Stimulated activated naive B cell treated with anti-CD40 and anti-IgM and Interleukin-4, amounts not matched to agents 10 μg/mL and 1 μg/mL and 100 μg/mL, for 72 hours (primary cell): ENCODE measurements at regions not wholly inside any gene's neighbourhood (a gene's known extent, or its start where the extent isn't known, plus 50 kb on each side); places are given as distances from the start of the nearest gene placed in this dataset.

ENCODE experiments used
- ATAC-seq, 2 donors: fragments of 150-1000 bp; cut with Tn5 transposase; replicated peaks; 2 replicates each; pipeline ENCODE4 v1.10.0; 2021; ENCODE audit warnings: moderate library complexity in 1 of 2
- DNase-seq: peaks from one replicate; pipeline ENCODE4 v3.0.0; 2021
- H3K27ac Mint-ChIP-seq: one replicate; pipeline ENCODE4 v1.8.0; 2022; ENCODE audit warnings: mild to moderate bottlenecking, mixed read lengths
- H3K27me3 Mint-ChIP-seq, 2 donors: one replicate each; pipeline ENCODE4 v1.8.0; 2022; ENCODE audit warnings: mixed read lengths in 2 of 2
- H3K36me3 Mint-ChIP-seq, 2 donors: one replicate each; pipeline ENCODE4 v1.8.0; 2022; ENCODE audit warnings: mixed read lengths in 2 of 2, mild to moderate bottlenecking in 1 of 2
- H3K4me1 Mint-ChIP-seq, 2 donors: one replicate each; pipeline ENCODE4 v1.8.0; 2022; ENCODE audit warnings: mixed read lengths in 2 of 2, mild to moderate bottlenecking in 1 of 2
- H3K4me3 Mint-ChIP-seq, 2 donors: one replicate each; pipeline ENCODE4 v1.8.0; 2022; ENCODE audit warnings: mild to moderate bottlenecking in 2 of 2, mixed read lengths in 2 of 2, moderate library complexity in 1 of 2
- H3K9me3 Mint-ChIP-seq, 2 donors: one replicate each; pipeline ENCODE4 v1.8.0; 2022; ENCODE audit warnings: mixed read lengths in 2 of 2, mild to moderate bottlenecking in 1 of 2

DNA sequence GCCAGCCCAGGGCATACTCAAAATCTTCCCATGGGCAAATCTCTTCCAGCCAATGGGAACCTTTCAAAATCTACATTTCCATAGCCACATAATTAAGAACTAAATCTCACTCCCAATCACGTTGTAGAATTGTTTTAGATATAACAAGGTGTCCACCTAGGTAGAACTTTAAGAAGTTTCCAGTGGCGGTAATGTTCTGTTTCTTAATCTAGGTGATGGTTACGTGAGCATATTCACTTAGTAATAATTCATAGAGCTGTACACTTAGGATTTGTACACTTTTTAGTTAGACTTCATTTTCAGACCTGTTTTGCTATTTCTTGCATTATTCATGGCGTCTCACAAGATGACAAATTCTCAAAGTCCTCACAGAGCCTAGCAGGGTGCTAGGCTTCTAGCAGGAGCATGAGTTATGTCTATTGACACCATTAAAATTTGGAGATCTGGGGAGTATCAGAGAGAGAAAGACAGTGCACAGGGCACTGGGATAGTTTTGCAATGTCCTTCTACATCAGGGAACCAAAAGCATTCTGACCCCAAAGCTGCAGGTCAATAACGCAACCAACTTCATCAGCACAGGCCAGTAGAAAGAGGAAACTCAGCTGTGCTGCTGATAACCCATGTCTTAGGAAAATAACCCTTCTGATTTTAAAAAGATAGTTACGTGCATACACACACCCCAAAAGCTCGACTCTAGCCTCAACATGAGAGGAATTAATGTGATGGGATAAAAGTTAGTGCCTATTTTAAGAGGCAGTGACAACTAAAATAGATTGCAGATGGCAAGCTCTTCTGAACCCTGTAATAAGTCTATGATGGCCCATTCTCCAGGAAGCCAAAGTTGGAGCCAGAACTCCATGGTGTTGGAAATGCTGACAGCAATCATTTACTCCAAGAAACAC lies 518.1 kb upstream of the JARID2 start:
- H3K36me3 Mint-ChIP-seq, result peaks cover 0 to 15% of the 10 kb centered on the region in 2 donors
- peak overlapping the region; percentile 74 to 76 for H3K4me3 Mint-ChIP-seq
- H3K27ac Mint-ChIP-seq, result peak overlapping the region; percentile 97
- peaks cover 57 to 75% of the 10 kb centered on the region in 2 donors for H3K4me1 Mint-ChIP-seq
- peaks cover 0 to 2% of the 10 kb centered on the region in 2 donors for H3K9me3 Mint-ChIP-seq
- H3K27me3 Mint-ChIP-seq, result no peaks in the 10 kb centered on the region
- ATAC-seq, result no peak
- no peak for DNase-seq

DNA sequence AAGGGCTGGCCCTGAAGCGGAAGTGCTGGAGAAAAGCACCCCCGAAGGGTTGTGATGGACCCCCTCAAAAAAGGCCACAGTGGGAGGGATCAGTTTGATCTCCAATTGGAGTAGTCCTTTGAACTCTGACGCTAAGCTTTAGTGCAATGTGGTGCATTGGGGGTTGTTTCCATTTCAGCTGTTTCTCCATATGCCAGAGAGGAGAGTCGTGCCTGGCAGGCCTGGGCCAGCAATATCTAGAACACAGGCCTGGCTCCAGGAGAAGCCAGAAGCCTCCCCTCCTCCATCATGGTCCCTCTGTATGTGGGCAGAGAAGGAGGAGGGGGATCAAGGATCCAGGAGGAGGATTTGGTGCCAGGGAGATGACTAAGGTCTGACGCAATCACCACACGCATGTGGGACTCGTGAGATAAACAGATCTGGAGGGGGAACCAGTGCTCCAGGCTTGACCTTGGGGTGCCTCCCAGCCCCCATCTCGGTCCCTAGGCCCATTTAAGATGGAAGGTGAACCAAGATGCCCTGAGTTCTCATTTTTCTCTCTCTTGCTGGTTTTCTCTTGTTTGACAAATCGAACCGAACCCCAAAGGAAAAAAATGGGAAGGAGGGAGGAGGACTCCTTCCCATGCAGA lies 517.4 kb upstream of the JARID2 start:
- ATAC-seq, result no peak

DNA sequence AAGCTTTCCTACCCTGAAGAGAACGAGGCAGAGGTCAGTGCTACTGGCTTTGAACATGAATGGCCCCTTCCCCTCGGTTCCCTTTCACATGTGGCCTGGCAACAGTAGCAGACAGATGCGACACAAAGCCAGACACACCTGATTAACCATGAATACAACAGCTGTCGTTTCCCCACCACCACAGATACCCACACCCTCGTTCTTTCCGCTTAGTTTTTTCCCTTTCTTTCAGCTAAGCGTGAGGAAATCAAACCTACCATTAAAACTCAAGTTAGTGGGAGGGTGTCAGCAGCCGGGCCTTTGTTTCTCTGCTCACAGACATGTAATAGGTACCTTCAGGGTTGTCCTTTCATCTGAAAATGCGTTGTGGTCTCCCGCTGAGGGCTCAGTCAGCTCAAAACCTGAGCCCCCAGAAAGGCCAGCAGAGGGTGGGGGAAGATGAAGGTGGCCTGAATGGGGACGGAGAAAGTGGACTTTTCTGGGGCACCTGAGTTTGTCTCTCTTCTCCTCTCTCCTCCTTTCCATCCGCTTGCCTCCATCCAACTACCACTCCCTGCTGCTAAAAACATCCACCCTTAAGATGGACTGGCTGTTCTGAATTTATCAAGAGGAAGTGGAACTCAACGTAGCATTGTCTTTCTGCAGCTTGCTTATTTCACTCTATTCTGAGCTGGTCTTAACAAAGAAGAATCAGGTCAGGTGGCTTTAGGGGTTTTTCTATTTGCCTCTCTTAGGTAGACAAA lies 516.6 kb upstream of the JARID2 start:
- DNase-seq, result peak; percentile 54
- Mint-ChIP-seq H3K4me1 (peaks cover 67 to 82% of the 10 kb centered on the region in 2 donors), H3K27me3 (no peaks in the 10 kb centered on the region), H3K4me3 (peak overlapping the region; percentile 74 to 76), H3K36me3 (peaks cover 0 to 14% of the 10 kb centered on the region in 2 donors), H3K9me3 (no peaks in the 10 kb centered on the region), H3K27ac (peak overlapping the region; percentile 97)
- peak; percentile 56 to 58 for ATAC-seq

More for the DNA sequence above, 517.4 kb upstream of the JARID2 start:
- H3K4me3 Mint-ChIP-seq, result peak overlapping the region; percentile 74 to 76
- no peaks in the 10 kb centered on the region for H3K27me3 Mint-ChIP-seq
- H3K9me3 Mint-ChIP-seq, result peaks cover 0 to under 1% of the 10 kb centered on the region in 2 donors
- peaks cover 60 to 76% of the 10 kb centered on the region in 2 donors for H3K4me1 Mint-ChIP-seq
- peaks cover 0 to 15% of the 10 kb centered on the region in 2 donors for H3K36me3 Mint-ChIP-seq
- no peak for DNase-seq
- peak overlapping the region; percentile 97 for H3K27ac Mint-ChIP-seq

DNA sequence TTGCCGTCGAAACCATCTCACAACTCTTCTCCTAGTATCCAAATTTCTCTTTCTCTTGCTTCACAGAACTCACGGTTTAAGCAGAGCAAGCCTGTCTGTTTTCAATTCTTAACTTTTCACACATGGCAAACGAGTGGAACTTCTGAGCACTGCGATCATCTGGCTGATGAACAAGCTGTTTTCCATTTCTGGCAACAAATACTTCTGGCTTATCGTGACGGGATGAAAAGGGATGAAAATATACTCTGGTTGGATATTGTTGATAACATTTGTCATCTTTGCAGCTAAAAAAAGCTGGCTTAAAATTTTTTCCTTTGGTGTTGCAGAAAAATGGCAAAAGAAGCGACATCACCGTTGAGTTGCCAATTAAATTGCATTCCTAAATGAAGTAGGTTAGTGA lies 515.2 kb upstream of the JARID2 start:
- no peaks in the 10 kb centered on the region for H3K9me3 Mint-ChIP-seq
- H3K36me3 Mint-ChIP-seq, result peaks cover 0 to 14% of the 10 kb centered on the region in 2 donors
- no peak for DNase-seq
- H3K27me3 Mint-ChIP-seq, result no peaks in the 10 kb centered on the region
- peaks cover 73 to 93% of the 10 kb centered on the region in 2 donors for H3K4me1 Mint-ChIP-seq
- peak overlapping the region in 1 of 2 donors; percentile 25 for H3K4me3 Mint-ChIP-seq
- H3K27ac Mint-ChIP-seq, result peak overlapping the region; percentile 97
- ATAC-seq, result no peak

DNA sequence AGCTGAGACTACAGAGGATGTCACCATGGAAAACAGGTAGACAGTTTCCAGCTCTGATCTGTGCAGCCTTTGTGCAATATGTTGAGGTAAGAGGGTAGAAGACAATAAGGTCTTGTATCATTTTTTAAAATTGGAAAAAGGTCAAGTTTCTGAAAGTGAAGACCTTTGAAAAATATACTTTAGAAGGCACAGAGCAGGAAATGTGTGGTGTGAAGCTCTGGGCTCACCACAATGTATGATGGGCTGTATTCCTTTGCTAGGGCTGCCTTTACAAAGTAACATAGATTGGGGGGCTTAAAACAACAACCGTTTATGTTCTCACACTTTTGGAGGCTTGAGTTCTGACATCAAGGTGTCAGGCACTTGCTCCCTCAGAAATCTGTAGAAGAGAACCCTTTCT lies 514.3 kb upstream of the JARID2 start:
- DNase-seq, result no peak
- Mint-ChIP-seq H3K4me1 (peaks cover 77 to 97% of the 10 kb centered on the region in 2 donors), H3K36me3 (peaks cover 2 to 15% of the 10 kb centered on the region in 2 donors), H3K9me3 (peaks cover 1 to 3% of the 10 kb centered on the region in 2 donors), H3K4me3 (peak overlapping the region; percentile 21 to 60), H3K27ac (peak overlapping the region; percentile 97), H3K27me3 (no peaks in the 10 kb centered on the region)
- ATAC-seq, result no peak

DNA sequence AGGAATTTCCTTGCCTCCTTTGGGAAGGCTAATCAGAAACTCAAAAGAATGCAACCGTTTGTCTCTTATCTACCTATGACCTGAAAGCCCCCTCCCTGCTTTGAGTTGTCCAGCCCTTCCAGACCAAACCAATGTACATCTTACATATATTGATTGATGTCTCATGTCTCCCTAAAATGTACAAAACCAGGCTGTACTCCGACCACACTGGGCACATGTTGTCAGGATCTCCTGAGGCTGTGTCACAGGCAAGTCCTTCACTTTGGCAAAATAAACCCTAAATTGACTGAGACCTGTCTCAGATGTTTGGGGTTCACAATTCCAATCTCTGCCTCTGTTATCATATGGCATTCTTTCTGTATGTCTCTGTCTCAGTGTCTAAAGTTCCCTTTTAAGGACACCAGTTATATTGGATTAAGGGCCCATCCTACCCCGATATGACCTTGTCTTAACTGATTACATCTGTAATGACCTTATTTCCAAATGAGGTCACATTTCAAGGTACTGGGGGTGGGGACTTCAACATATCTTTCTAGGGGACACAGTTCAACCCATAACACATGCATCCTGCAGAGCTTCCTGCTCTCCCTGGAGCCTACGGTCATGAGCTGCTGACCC lies 513.5 kb upstream of the JARID2 start:
- DNase-seq (no peak), ATAC-seq (peak; percentile 2 to 4)
- peak overlapping the region; percentile 60 to 64 for H3K4me3 Mint-ChIP-seq

DNA sequence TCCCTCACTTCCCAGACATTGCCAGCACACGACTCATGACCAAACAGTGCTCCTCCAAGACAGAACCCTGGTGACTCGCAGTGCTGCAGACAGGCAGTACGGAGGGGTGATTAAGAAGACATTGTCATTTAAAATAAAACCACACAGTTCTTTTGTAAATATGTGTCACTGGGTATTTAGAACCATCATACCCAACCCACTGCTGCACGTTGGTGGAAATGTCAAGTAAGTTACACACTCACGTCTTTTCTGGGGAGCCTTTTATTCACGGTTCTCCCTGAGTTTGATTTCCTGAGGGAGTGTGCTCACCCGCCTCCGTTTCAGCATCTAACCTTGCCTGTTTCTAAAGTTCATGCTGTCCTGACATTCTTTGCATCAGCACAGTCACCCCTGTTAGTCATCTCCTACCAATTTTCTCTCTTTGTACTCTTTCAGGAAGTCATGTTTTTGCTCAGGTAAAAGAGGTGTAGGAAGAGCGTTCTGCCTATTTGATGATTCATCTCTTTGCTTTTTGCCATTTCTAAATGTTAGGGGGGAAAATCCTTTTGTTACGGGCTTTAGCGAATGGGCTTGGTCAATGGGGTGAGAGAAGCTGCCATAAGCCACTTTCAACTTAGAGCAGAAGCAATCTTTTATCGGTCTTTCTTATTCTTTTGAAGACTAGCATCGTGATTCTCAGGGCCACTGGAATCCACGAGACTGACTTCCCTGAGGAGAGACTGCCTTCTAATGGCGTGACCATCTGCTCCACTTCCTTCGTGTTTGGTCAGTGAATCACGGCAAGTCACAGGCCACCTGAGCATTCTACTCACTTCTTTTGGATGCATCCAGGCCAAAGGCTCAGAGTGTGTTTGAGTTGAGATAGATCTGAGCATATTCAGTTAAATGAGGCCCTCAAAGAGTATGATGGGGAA lies 512.8 kb upstream of the JARID2 start:
- Mint-ChIP-seq H3K4me3 (peak overlapping the region; percentile 60 to 64), H3K36me3 (peaks cover 2 to 19% of the 10 kb centered on the region in 2 donors), H3K9me3 (peaks cover 3 to 8% of the 10 kb centered on the region in 2 donors), H3K27me3 (no peaks in the 10 kb centered on the region), H3K27ac (peak overlapping the region; percentile 97), H3K4me1 (peaks cover 81 to 100% of the 10 kb centered on the region in 2 donors)
- DNase-seq (peak; percentile 71), ATAC-seq (peak; percentile 59 to 64)

More for the DNA sequence above, 513.5 kb upstream of the JARID2 start:
- H3K27ac Mint-ChIP-seq, result peak overlapping the region; percentile 97
- peaks cover 3 to 8% of the 10 kb centered on the region in 2 donors for H3K9me3 Mint-ChIP-seq
- H3K4me1 Mint-ChIP-seq, result peaks cover 80 to 99% of the 10 kb centered on the region in 2 donors
- no peaks in the 10 kb centered on the region for H3K27me3 Mint-ChIP-seq
- peaks cover 2 to 16% of the 10 kb centered on the region in 2 donors for H3K36me3 Mint-ChIP-seq

DNA sequence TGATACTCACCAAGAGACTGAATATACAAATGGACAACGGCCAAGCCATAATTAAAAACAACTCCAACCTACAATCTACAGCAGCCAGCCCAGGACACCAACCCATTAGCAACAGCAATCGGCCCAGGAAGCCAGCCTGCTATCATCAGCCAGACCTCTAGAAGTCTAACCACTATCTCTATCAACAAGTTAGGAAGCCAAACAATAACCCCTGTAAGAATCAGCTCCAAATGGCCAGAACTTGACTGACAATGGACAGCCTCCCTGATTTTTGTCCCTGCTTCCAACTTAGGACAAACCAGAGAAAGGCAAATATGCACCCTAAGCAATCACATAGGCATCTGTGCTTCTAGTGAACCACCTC lies 511.8 kb upstream of the JARID2 start:
- Mint-ChIP-seq H3K36me3 (peaks cover 2 to 19% of the 10 kb centered on the region in 2 donors), H3K4me3 (peak overlapping the region; percentile 60 to 64), H3K4me1 (peaks cover 78 to 100% of the 10 kb centered on the region in 2 donors), H3K27me3 (no peaks in the 10 kb centered on the region), H3K9me3 (peaks cover 3 to 8% of the 10 kb centered on the region in 2 donors), H3K27ac (peak overlapping the region; percentile 97)
- DNase-seq, result no peak
- ATAC-seq, result no peak

DNA sequence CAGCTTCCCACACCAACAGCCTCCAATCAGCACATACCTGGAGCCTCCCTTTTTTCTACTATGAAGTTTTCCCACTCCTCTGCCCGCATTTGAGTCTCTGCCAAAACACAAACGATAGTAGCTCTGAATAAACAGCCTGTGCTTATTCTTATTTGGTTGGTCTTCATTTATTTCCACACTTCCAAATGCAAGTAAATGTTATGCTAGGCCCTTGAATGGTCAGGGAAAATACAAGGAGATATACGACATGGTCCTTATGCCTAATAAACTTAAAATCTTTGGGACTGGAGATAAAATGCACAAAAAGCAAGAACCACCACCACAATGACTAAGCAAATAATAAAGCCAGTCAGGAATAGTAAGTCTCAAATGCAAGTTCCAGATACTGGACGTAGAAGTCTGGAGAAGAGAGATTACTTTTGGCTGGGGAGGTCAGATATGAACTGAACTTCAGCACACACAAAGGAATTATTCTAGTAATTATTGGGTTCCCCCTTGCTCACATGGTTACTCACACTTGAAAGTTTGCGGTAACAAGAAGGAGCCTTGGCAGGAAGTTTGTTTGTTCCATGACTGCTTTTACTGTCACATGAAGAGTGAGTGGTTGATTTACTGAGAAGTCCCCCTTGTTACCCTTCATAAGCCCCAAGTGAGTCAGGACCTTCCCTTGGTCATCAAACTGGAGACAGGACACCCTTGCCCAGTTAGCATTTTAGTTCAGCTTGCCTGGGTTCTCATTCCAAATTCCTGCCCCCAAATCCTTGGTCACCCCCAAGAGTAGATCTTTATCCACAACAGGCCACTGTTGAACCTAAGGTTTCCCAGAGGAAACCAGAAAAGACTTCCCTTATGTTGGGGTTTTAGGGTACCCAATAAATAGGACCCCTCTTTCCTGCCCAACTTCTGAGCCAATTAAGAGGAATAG lies 511.2 kb upstream of the JARID2 start:
- peaks cover 7 to 11% of the 10 kb centered on the region in 2 donors for H3K9me3 Mint-ChIP-seq
- H3K4me1 Mint-ChIP-seq, result peaks cover 78 to 100% of the 10 kb centered on the region in 2 donors
- peak overlapping the region; percentile 97 for H3K27ac Mint-ChIP-seq
- peaks cover 2 to 23% of the 10 kb centered on the region in 2 donors for H3K36me3 Mint-ChIP-seq
- peak; percentile 73 to 76 for ATAC-seq
- peak; percentile 75 for DNase-seq
- H3K4me3 Mint-ChIP-seq, result peak overlapping the region; percentile 60
- no peaks in the 10 kb centered on the region for H3K27me3 Mint-ChIP-seq

DNA sequence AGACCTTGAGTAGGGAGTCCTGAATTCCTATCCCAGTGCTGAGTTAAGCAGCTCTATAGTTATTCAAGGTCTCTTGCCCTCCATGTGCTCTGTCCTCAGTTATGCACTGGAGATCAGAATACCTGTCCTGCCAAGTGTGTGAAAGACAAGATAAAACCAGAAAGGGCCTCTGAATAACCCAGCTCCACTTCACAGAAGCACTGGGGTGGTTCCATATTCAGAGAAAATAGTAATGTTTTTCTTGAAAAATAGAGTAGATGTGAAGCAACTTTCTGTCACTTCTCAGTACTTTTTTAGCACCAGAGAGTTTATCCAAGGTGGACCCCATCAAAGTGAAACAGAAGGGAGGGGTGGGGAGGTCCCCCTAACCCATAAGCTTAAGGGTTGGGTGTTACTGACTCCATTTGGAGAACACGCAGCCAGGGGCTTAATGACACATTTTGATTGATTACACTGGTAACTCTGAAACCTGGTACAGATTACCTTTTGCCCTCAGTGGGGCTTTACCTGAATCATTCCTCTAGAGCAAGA lies 509.8 kb upstream of the JARID2 start:
- no peak for DNase-seq
- Mint-ChIP-seq H3K4me3 (no peak overlapping the region), H3K9me3 (peaks cover 12 to 18% of the 10 kb centered on the region in 2 donors), H3K27ac (peak overlapping the region; percentile 97), H3K36me3 (peaks cover 2 to 29% of the 10 kb centered on the region in 2 donors), H3K4me1 (peaks cover 76 to 99% of the 10 kb centered on the region in 2 donors), H3K27me3 (no peaks in the 10 kb centered on the region)
- ATAC-seq, result no peak

DNA sequence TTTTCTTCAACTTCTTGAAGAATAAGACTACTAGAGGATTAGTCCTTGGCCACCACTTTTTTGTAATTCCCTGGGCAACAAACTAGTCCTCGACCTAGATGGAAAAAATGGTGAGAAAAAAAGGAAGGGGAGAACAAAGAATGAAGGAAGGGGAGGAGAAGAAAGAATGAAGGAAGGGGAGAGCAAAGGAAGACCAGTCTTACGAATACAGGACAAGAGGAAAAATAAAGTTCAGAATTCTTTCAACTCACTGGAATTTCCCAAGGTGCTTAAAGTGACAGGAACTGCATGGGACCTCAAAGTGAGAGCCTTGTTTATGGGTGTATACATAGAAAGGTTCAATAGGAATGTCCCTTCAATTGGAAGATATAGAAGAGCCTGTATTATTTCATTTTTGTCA lies 509.3 kb upstream of the JARID2 start:
- Mint-ChIP-seq H3K36me3 (peaks cover 2 to 25% of the 10 kb centered on the region in 2 donors), H3K9me3 (peaks cover 12 to 18% of the 10 kb centered on the region in 2 donors), H3K4me1 (peaks cover 70 to 94% of the 10 kb centered on the region in 2 donors), H3K27me3 (no peaks in the 10 kb centered on the region), H3K27ac (peak overlapping the region; percentile 97), H3K4me3 (no peak overlapping the region)
- DNase-seq, result no peak
- ATAC-seq, result no peak

DNA sequence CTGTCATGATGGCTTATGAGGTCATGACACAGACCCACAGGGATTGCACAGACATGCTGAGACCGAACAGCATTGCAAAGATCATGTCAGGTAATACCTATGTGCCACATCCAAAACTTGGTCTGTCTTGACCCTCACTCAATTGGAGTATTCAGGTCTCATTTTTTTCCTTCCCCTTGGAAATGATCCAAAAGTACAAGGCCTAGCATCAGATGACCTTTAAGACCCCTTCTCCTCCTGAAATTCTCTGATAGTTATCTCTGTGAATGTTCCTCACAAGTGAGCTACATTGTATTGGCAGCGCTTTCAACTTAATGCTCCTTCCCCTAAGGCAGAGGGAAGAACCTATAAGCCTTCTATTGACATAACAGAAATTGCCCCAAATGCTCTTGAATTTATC lies 507.4 kb upstream of the JARID2 start:
- Mint-ChIP-seq H3K4me3 (peak overlapping the region; percentile 18 to 27), H3K9me3 (peaks cover 12 to 18% of the 10 kb centered on the region in 2 donors), H3K4me1 (peaks cover 62 to 93% of the 10 kb centered on the region in 2 donors), H3K36me3 (peaks cover 2 to 21% of the 10 kb centered on the region in 2 donors), H3K27me3 (no peaks in the 10 kb centered on the region), H3K27ac (peak overlapping the region; percentile 98)
- ATAC-seq (no peak), DNase-seq (no peak)
